ENCODE measurements at regions not wholly inside any gene's neighbourhood (a gene's known extent, or its start where the extent isn't known, plus 50 kb on each side); places are given as distances from the start of the nearest gene placed in this dataset.

GRCh38 chr13:76016799-76017400 lies 380.8 kb downstream of the LMO7 start:
- Histone ChIP-seq H3K36me3 (no peaks in the 10 kb centered on the region), H3K4me3 (no peak overlapping the region), H3K9me3 (no peaks in the 10 kb centered on the region), H3K27me3 (no peaks in the 10 kb centered on the region), H3K4me1 (peaks cover 0 to 14% of the 10 kb centered on the region in 2 donors), H3K27ac (no peak overlapping the region)
- intact Hi-C loops (cut with DNase I), result loop anchor here (10.0 kb wide), 3 partner anchors 142 to 868 kb away; partner anchors contain the start of gene KCTD12
- no peak for DNase-seq (ENCODE audit: low spot score in 2 of 2)
- TF ChIP-seq, protein P1, sequence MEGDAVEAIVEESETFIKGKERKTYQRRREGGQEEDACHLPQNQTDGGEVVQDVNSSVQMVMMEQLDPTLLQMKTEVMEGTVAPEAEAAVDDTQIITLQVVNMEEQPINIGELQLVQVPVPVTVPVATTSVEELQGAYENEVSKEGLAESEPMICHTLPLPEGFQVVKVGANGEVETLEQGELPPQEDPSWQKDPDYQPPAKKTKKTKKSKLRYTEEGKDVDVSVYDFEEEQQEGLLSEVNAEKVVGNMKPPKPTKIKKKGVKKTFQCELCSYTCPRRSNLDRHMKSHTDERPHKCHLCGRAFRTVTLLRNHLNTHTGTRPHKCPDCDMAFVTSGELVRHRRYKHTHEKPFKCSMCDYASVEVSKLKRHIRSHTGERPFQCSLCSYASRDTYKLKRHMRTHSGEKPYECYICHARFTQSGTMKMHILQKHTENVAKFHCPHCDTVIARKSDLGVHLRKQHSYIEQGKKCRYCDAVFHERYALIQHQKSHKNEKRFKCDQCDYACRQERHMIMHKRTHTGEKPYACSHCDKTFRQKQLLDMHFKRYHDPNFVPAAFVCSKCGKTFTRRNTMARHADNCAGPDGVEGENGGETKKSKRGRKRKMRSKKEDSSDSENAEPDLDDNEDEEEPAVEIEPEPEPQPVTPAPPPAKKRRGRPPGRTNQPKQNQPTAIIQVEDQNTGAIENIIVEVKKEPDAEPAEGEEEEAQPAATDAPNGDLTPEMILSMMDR (IDR thresholded peaks at IDR 0.05), result peak in 1 of 3 experiments; percentile 21

- Histone ChIP-seq H3K4me3 (no peak overlapping the region), H3K27ac (peak overlapping the region; percentile 19 to 63)
These were observed 378.5 kb downstream of the LMO7 start for GRCh38 chr13:76014406-76015318.

GRCh38 chr13:76012091-76012721 lies 376.1 kb downstream of the LMO7 start:
- intact Hi-C loops (cut with DNase I), result loop anchor here (10.0 kb wide), 3 partner anchors 137 to 873 kb away; partner anchors contain the start of gene KCTD12
- Histone ChIP-seq H3K27ac (peak overlapping the region; percentile 57 to 63), H3K4me3 (no peak overlapping the region), H3K9me3 (no peaks in the 10 kb centered on the region), H3K36me3 (no peaks in the 10 kb centered on the region), H3K27me3 (no peaks in the 10 kb centered on the region), H3K4me1 (peaks cover 0 to 20% of the 10 kb centered on the region in 2 donors)
- TF ChIP-seq, protein P1 (IDR thresholded peaks at IDR 0.05), result no peak
- no peak for DNase-seq (ENCODE audit: low spot score in 2 of 2)

More at GRCh38 chr13:76014406-76015318, 378.5 kb downstream of the LMO7 start:
- intact Hi-C loops (cut with DNase I), result loop anchor here (10.0 kb wide), 3 partner anchors 140 to 870 kb away; partner anchors contain the start of gene KCTD12
- TF ChIP-seq, protein P1 (IDR thresholded peaks at IDR 0.05), result no peak
- H3K4me1 ChIP-seq, result peaks cover 0 to 17% of the 10 kb centered on the region in 2 donors
- no peaks in the 10 kb centered on the region for H3K36me3 ChIP-seq
- no peaks in the 10 kb centered on the region for H3K9me3 ChIP-seq
- no peaks in the 10 kb centered on the region for H3K27me3 ChIP-seq
- no peak for DNase-seq (ENCODE audit: low spot score in 2 of 2)

- H3K9me3 ChIP-seq, result no peaks in the 10 kb centered on the region
- H3K27me3 ChIP-seq, result no peaks in the 10 kb centered on the region
- DNase-seq (ENCODE audit: low spot score in 2 of 2), result no peak
- no peak overlapping the region for H3K27ac ChIP-seq
- intact Hi-C loops (cut with DNase I), result no loop called here
- peaks cover 0 to 18% of the 10 kb centered on the region in 2 donors for H3K4me1 ChIP-seq
- no peak overlapping the region for H3K4me3 ChIP-seq
- H3K36me3 ChIP-seq, result no peaks in the 10 kb centered on the region
- TF ChIP-seq, protein P1 (IDR thresholded peaks at IDR 0.05), result no peak
These were observed 373.2 kb downstream of the LMO7 start for GRCh38 chr13:76009267-76009890.

DNA sequence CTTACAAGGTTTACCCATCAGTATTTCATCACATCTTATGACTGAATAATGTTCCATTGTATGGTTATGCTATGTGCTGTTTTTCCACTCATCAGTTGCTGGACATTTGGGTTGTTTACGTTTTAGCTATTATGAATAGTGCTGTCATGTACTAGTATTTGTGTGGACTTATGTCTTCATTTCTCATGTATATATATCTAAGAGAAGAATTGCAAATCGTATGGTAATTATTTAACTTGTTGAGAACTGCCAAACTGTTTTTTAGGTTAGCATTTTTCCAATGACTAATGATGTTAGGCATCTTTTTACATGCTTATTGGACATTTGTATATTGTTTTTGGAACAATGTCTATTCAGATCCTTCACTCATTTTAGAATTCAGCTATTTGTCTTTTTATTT lies 368.3 kb downstream of the LMO7 start:
- Histone ChIP-seq H3K36me3 (no peaks in the 10 kb centered on the region), H3K4me3 (no peak overlapping the region), H3K27me3 (no peaks in the 10 kb centered on the region), H3K27ac (no peak overlapping the region), H3K9me3 (no peaks in the 10 kb centered on the region), H3K4me1 (peaks cover 0 to 3% of the 10 kb centered on the region in 2 donors)
- TF ChIP-seq, protein P1 (IDR thresholded peaks at IDR 0.05), result no peak
- intact Hi-C loops (cut with DNase I), result no loop called here
- no peak for DNase-seq (ENCODE audit: low spot score in 2 of 2)

Measured in ascending aorta (tissue), 2 donors.